MM.1S (cell line): ENCODE measurements at regions not wholly inside any gene's neighbourhood (a gene's known extent, or its start where the extent isn't known, plus 50 kb on each side); places are given as distances from the start of the nearest gene placed in this dataset.

Experiments
- CTCF ChIP-seq: fragments of 300-600 bp; sonication (generic); IDR thresholded peaks from 2 replicates; pipeline ENCODE4 v1.5.1; 2016; ENCODE audit warnings: antibody characterized with exemption, low read length, mixed read lengths
- EZH2 ChIP-seq: fragments of 300-600 bp; sonication (generic); optimal IDR thresholded peaks from 2 replicates; pipeline ENCODE3; 2017; ENCODE audit warnings: low read depth, mild to moderate bottlenecking, antibody characterized with exemption, low read length, mixed read lengths

DNA sequence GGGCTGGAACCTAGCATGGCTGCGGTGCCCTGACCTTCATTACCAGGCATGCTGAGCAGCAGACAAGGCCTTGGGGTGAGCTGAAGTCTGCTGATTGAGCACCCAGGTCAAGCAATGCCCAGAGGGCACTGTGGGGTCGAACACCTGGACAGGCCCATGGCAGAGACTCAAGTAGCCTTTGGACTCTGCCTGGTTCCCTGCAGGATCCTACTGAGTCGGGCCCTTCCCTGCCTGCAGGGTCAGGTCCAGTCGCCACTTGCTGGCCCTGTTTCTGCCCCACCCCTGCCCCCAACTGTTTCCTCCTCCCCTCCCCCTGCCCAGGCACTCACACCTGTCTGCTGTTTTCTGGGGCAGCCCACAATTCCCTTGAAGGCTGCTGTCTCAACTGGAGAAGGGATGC, 483.2 kb upstream of the MKI67 start:
- TF ChIP-seq CTCF = no peak
- no peak for TF ChIP-seq EZH2
